CD4-positive, alpha-beta memory T cell (primary cell): ENCODE measurements at regions not wholly inside any gene's neighbourhood (a gene's known extent, or its start where the extent isn't known, plus 50 kb on each side); places are given as distances from the start of the nearest gene placed in this dataset.

Source experiments
- CTCF ChIA-PET: fragments of 350-600 bp; sonication (Branson Sonifier 250); formaldehyde crosslinking; loops from one replicate; lab custom pipeline; 2021; ENCODE audit warnings: inconsistent platforms; ENCODE audit not compliant: partially characterized antibody; lab: Charles Lee
- POLR2A ChIA-PET: fragments of 350-600 bp; sonication (Branson Sonifier 250); formaldehyde crosslinking; loops from one replicate; lab custom pipeline; 2021; ENCODE audit not compliant: partially characterized antibody; lab: Charles Lee
- DNase-seq, 5 donors: peaks; one replicate each; pipeline versions ENCODE4 v3.0.0 to v3.0.0-alpha.2; 2020 to 2022; ENCODE audit warnings: mixed read lengths in 1 of 5
- H3K27ac ChIP-seq: one replicate; pipeline ENCODE4 v1.7.0; 2013; ENCODE audit warnings: low read depth, low read length
- H3K27me3 ChIP-seq: 2 replicates; pipeline ENCODE4 v1.7.0; 2013; ENCODE audit warnings: mild to moderate bottlenecking, low read length, moderate library complexity; ENCODE audit not compliant: insufficient read depth
- H3K36me3 ChIP-seq: 2 replicates; pipeline ENCODE4 v1.7.0; 2013; ENCODE audit warnings: mild to moderate bottlenecking, low read length, moderate library complexity; ENCODE audit not compliant: insufficient read depth
- H3K4me1 ChIP-seq: 2 replicates; pipeline ENCODE4 v1.7.0; 2013; ENCODE audit warnings: mild to moderate bottlenecking, low read length, moderate library complexity; ENCODE audit not compliant: insufficient read depth
- H3K4me3 ChIP-seq, 2 donors: one replicate each; pipeline ENCODE4 v1.7.0; 2013; ENCODE audit warnings: low read length in 2 of 2, mild to moderate bottlenecking in 1 of 2
- H3K9me3 ChIP-seq, 2 donors: one replicate each; pipeline ENCODE4 v1.7.0; 2013; ENCODE audit warnings: low read length in 2 of 2, control low read depth in 1 of 2; ENCODE audit not compliant: control insufficient read depth in 1 of 2
- H3K27ac Mint-ChIP-seq, 7 donors: one replicate each; pipeline ENCODE4 v1.8.0; 2020 to 2021; ENCODE audit warnings: mixed read lengths in 7 of 7, mild to moderate bottlenecking in 6 of 7, inconsistent platforms in 3 of 7, moderate library complexity in 3 of 7
- H3K27me3 Mint-ChIP-seq, 2 donors: one replicate each; pipeline ENCODE4 v1.8.0; 2020 to 2021; ENCODE audit warnings: mixed read lengths in 2 of 2
- H3K36me3 Mint-ChIP-seq, 2 donors: one replicate each; pipeline ENCODE4 v1.8.0; 2020 to 2021; ENCODE audit warnings: mixed read lengths in 2 of 2, inconsistent platforms in 1 of 2, mild to moderate bottlenecking in 1 of 2
- H3K4me1 Mint-ChIP-seq, 4 donors: one replicate each; pipeline ENCODE4 v1.8.0; 2020 to 2021; ENCODE audit warnings: mixed read lengths in 4 of 4, mild to moderate bottlenecking in 1 of 4
- H3K4me3 Mint-ChIP-seq, 8 donors: one replicate each; pipeline ENCODE4 v1.8.0; 2020 to 2021; ENCODE audit warnings: mixed read lengths in 8 of 8, mild to moderate bottlenecking in 7 of 8, moderate library complexity in 6 of 8, inconsistent platforms in 3 of 8
- H3K9me3 Mint-ChIP-seq, 8 donors: one replicate each; pipeline ENCODE4 v1.8.0; 2020 to 2021; ENCODE audit warnings: mixed read lengths in 8 of 8, mild to moderate bottlenecking in 5 of 8, inconsistent platforms in 3 of 8, moderate library complexity in 1 of 8
- intact Hi-C: fragments of 100-400 bp; cut with micrococcal nuclease; formaldehyde crosslinking; loops from one replicate; pipeline ENCODE4 v1.15.1; 2023

- H3K4me3 ChIP-seq, result peak overlapping the region in 1 of 2 donors; percentile 53
- H3K27ac ChIP-seq, result peak overlapping the region; percentile 54
- intact Hi-C loops, result loop anchor here (1.0 to 10.0 kb wide), 3 partner anchors 21 to 218 kb away; no protein-coding TSS in a partner anchor
- Mint-ChIP-seq H3K9me3 (peaks cover 0 to 10% (median 5%) of the 10 kb centered on the region in 8 donors), H3K4me1 (peaks cover 41 to 59% (median 45%) of the 10 kb centered on the region in 4 donors), H3K27ac (peak overlapping the region; percentile 82 to 98 (median 97)), H3K4me3 (peak overlapping the region; percentile 81 to 98 (median 90)), H3K36me3 (peaks cover 3 to 9% of the 10 kb centered on the region in 2 donors), H3K27me3 (no peaks in the 10 kb centered on the region)
- DNase-seq, result peak in 1 of 5 donors; percentile 43
- H3K4me1 ChIP-seq, result peaks cover 35% of the 10 kb centered on the region
- no peaks in the 10 kb centered on the region for H3K36me3 ChIP-seq
- POLR2A ChIA-PET, result interaction anchor here (0.7 to 4.7 kb wide), 26 partner anchors 9 to 463 kb away, joined by 3 to 64 read pairs (median 4); partner anchors contain the start of gene TNRC6C
- H3K27me3 ChIP-seq, result no peaks in the 10 kb centered on the region
- H3K9me3 ChIP-seq, result no peaks in the 10 kb centered on the region
- CTCF ChIA-PET, result interaction anchor here (1.0 to 1.4 kb wide), 6 partner anchors 14 to 237 kb away, joined by 3 to 5 read pairs (median 4); no protein-coding TSS in a partner anchor
Measured at GRCh38 chr17:77666462-77666861, 292.0 kb upstream of the TNRC6C start.

- no peaks in the 10 kb centered on the region for H3K36me3 ChIP-seq
- Mint-ChIP-seq H3K27ac (peak overlapping the region; percentile 82 to 98 (median 97)), H3K36me3 (peaks cover 6 to 9% of the 10 kb centered on the region in 2 donors), H3K27me3 (no peaks in the 10 kb centered on the region), H3K9me3 (peaks cover 0 to 10% (median 5%) of the 10 kb centered on the region in 8 donors), H3K4me1 (peaks cover 44 to 64% (median 50%) of the 10 kb centered on the region in 4 donors), H3K4me3 (peak overlapping the region; percentile 81 to 98 (median 90))
- peak; percentile 83 to 89 (median 84) for DNase-seq
- peak overlapping the region; percentile 54 for H3K27ac ChIP-seq
- POLR2A ChIA-PET, result interaction anchor here (0.5 to 4.7 kb wide), 32 partner anchors 8 to 596 kb away, joined by 3 to 64 read pairs (median 4); partner anchors contain the start of gene TNRC6C
- no peaks in the 10 kb centered on the region for H3K9me3 ChIP-seq
- CTCF ChIA-PET, result interaction anchor here (1.0 to 1.4 kb wide), 6 partner anchors 15 to 237 kb away, joined by 3 to 5 read pairs (median 4); no protein-coding TSS in a partner anchor
- H3K4me1 ChIP-seq, result peaks cover 35% of the 10 kb centered on the region
- H3K4me3 ChIP-seq, result peak overlapping the region; percentile 49 to 53
- intact Hi-C loops, result loop anchor here (1.0 to 10.0 kb wide), 5 partner anchors 22 to 291 kb away; partner anchors contain the start of gene TNRC6C
- H3K27me3 ChIP-seq, result no peaks in the 10 kb centered on the region
Measured at GRCh38 chr17:77666881-77667395, 291.6 kb upstream of the TNRC6C start.

- Mint-ChIP-seq H3K27ac (peak overlapping the region; percentile 82 to 98 (median 97)), H3K9me3 (peaks cover 0 to 10% (median 5%) of the 10 kb centered on the region in 8 donors), H3K36me3 (peaks cover 9 to 13% of the 10 kb centered on the region in 2 donors), H3K27me3 (no peaks in the 10 kb centered on the region), H3K4me3 (peak overlapping the region; percentile 81 to 98 (median 90)), H3K4me1 (peaks cover 46 to 70% (median 52%) of the 10 kb centered on the region in 4 donors)
- POLR2A ChIA-PET, result interaction anchor here (0.6 to 4.7 kb wide), 20 partner anchors 9 to 462 kb away, joined by 3 to 64 read pairs (median 4); partner anchors contain the start of gene TNRC6C
- H3K27ac ChIP-seq, result peak overlapping the region; percentile 54
- intact Hi-C loops, result loop anchor here (1.0 to 10.0 kb wide), 3 partner anchors 25 to 291 kb away; partner anchors contain the start of gene TNRC6C
- H3K36me3 ChIP-seq, result no peaks in the 10 kb centered on the region
- CTCF ChIA-PET, result interaction anchor here (1.0 to 1.4 kb wide), 4 partner anchors 15 to 238 kb away, joined by 3 to 5 read pairs (median 4); no protein-coding TSS in a partner anchor
- DNase-seq, result no peak
- H3K27me3 ChIP-seq, result no peaks in the 10 kb centered on the region
- H3K4me1 ChIP-seq, result peaks cover 35% of the 10 kb centered on the region
- H3K9me3 ChIP-seq, result no peaks in the 10 kb centered on the region
- H3K4me3 ChIP-seq, result peak overlapping the region; percentile 49 to 53
Measured at GRCh38 chr17:77667478-77667877, 291.0 kb upstream of the TNRC6C start.

- peaks cover 35% of the 10 kb centered on the region for H3K4me1 ChIP-seq
- DNase-seq, result no peak
- Mint-ChIP-seq H3K9me3 (peaks cover 0 to 10% (median 5%) of the 10 kb centered on the region in 8 donors), H3K36me3 (peaks cover 16 to 19% of the 10 kb centered on the region in 2 donors), H3K4me3 (peak overlapping the region in 7 of 8 donors; percentile 15 to 97 (median 64)), H3K27me3 (no peaks in the 10 kb centered on the region), H3K27ac (peak overlapping the region; percentile 75 to 97 (median 82)), H3K4me1 (peaks cover 49 to 79% (median 57%) of the 10 kb centered on the region in 4 donors)
- H3K36me3 ChIP-seq, result no peaks in the 10 kb centered on the region
- H3K4me3 ChIP-seq, result no peak overlapping the region
- no peaks in the 10 kb centered on the region for H3K27me3 ChIP-seq
- H3K27ac ChIP-seq, result no peak overlapping the region
- intact Hi-C loops, result loop anchor here (10.0 kb wide), 1 partner anchor 216 kb away; no protein-coding TSS in a partner anchor
- CTCF ChIA-PET, result no interaction called here
- POLR2A ChIA-PET, result interaction anchor here (0.6 to 4.7 kb wide), 4 partner anchors 10 to 289 kb away, joined by 3 to 64 read pairs (median 3); partner anchors contain the start of gene TNRC6C
- no peaks in the 10 kb centered on the region for H3K9me3 ChIP-seq
Measured at GRCh38 chr17:77668518-77668917, 290.0 kb upstream of the TNRC6C start.

- CTCF ChIA-PET, result no interaction called here
- POLR2A ChIA-PET, result interaction anchor here (1.7 kb wide), 1 partner anchor 288 kb away, joined by 7 read pairs; the partner anchor contains the start of gene TNRC6C
Measured at GRCh38 chr17:77670173-77670572, 288.3 kb upstream of the TNRC6C start.

GRCh38 chr17:77674358-77674757 is 284.1 kb upstream of the TNRC6C start:
- ChIA-PET CTCF (no interaction called here), POLR2A (no interaction called here)
- H3K9me3 Mint-ChIP-seq, result peaks cover 0 to 4% (median 0%) of the 10 kb centered on the region in 8 donors
- peak overlapping the region in 2 of 7 donors; percentile 5 to 25 for H3K27ac Mint-ChIP-seq
- DNase-seq, result no peak
- Histone ChIP-seq H3K4me1 (no peaks in the 10 kb centered on the region), H3K9me3 (no peaks in the 10 kb centered on the region), H3K36me3 (no peaks in the 10 kb centered on the region), H3K4me3 (no peak overlapping the region), H3K27me3 (no peaks in the 10 kb centered on the region), H3K27ac (no peak overlapping the region)
- intact Hi-C loops, result no loop called here
- no peaks in the 10 kb centered on the region for H3K27me3 Mint-ChIP-seq
- H3K36me3 Mint-ChIP-seq, result peaks cover 24 to 29% of the 10 kb centered on the region in 2 donors
- H3K4me3 Mint-ChIP-seq, result no peak overlapping the region
- peaks cover 19 to 39% (median 28%) of the 10 kb centered on the region in 4 donors for H3K4me1 Mint-ChIP-seq

More at GRCh38 chr17:77670173-77670572, 288.3 kb upstream of the TNRC6C start:
- Histone ChIP-seq H3K27me3 (no peaks in the 10 kb centered on the region), H3K4me1 (peaks cover 35% of the 10 kb centered on the region), H3K4me3 (no peak overlapping the region), H3K27ac (no peak overlapping the region), H3K9me3 (no peaks in the 10 kb centered on the region), H3K36me3 (no peaks in the 10 kb centered on the region)
- Mint-ChIP-seq H3K27me3 (no peaks in the 10 kb centered on the region), H3K27ac (peak overlapping the region; percentile 16 to 89 (median 57)), H3K4me1 (peaks cover 51 to 76% (median 58%) of the 10 kb centered on the region in 4 donors), H3K4me3 (peak overlapping the region in 3 of 8 donors; percentile 60 to 64 (median 62)), H3K9me3 (peaks cover 0 to 10% (median 5%) of the 10 kb centered on the region in 8 donors), H3K36me3 (peaks cover 18 to 28% of the 10 kb centered on the region in 2 donors)
- intact Hi-C loops, result no loop called here
- DNase-seq, result no peak
